ENCODE measurements at regions not wholly inside any gene's neighbourhood (a gene's known extent, or its start where the extent isn't known, plus 50 kb on each side); places are given as distances from the start of the nearest gene placed in this dataset.

GRCh38 chr4:28557755-28558154 is 1697.1 kb downstream of the STIM2 start:
- Histone ChIP-seq H3K79me2 (ENCODE audit: insufficient read depth, low read length) (no peaks in the 10 kb centered on the region), H3K9me3 (ENCODE audit: insufficient read depth, low read depth, low read length) (no peaks in the 10 kb centered on the region), H4K20me1 (ENCODE audit: insufficient read depth, low read length) (no peaks in the 10 kb centered on the region), H3K9ac (ENCODE audit: low read length) (no peak overlapping the region), H3K27me3 (ENCODE audit: insufficient read depth, low read length) (no peaks in the 10 kb centered on the region), H3K4me3 (ENCODE audit: insufficient read depth, low read depth, low read length) (no peak overlapping the region), H3K36me3 (ENCODE audit: insufficient read depth, low read length) (no peaks in the 10 kb centered on the region), H3K27ac (ENCODE audit: low read depth, low read length) (no peak overlapping the region), H3K4me2 (ENCODE audit: low read length) (no peak overlapping the region), H3K4me1 (ENCODE audit: insufficient read depth, low read length) (no peaks in the 10 kb centered on the region), H2AFZ (ENCODE audit: low read depth, low read length) (no peak overlapping the region)
- H3K9me3 Mint-ChIP-seq (ENCODE audit: unreplicated experiment), result peaks cover 3% of the 10 kb centered on the region
- H3K4me1 Mint-ChIP-seq (ENCODE audit: low read depth, unreplicated experiment), result peaks cover 9% of the 10 kb centered on the region
- TF ChIP-seq EZH2 (IDR thresholded peaks at IDR 0.05; ENCODE audit: insufficient read depth, low read length) (no peak), CTCF (IDR thresholded peaks at IDR 0.05; ENCODE audit: insufficient read depth, low read depth, low read length) (no peak)
- no peak for FAIRE-seq
- no peaks in the 10 kb centered on the region for H3K36me3 Mint-ChIP-seq (ENCODE audit: low read depth, unreplicated experiment)
- no peaks in the 10 kb centered on the region for H3K27me3 Mint-ChIP-seq (ENCODE audit: low read depth, unreplicated experiment)
- H3K27ac Mint-ChIP-seq (ENCODE audit: unreplicated experiment), result no peak overlapping the region
- no peak for DNase-seq (ENCODE audit: low read depth)
- H3K4me3 Mint-ChIP-seq (ENCODE audit: unreplicated experiment), result no peak overlapping the region

DNA sequence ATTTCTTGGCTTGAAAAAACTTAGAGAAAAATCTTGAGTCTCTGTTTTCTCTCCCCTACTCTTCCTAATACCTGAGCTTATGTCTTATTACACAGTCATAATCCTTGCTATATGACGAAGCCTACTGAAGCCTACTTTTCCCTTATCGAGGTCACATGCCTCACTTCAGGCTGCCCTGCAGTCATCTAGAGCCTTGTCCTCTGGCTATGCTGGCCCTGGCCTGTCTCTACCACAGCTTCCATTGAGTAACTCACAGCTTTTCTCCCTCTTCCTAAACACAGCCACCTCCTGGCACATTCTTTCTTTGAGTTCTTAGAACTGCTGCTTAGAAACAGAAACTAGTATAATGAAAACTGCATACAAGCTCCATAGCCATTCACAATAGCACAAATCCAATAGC is 1698.3 kb downstream of the STIM2 start:
- no peaks in the 10 kb centered on the region for H3K36me3 Mint-ChIP-seq (ENCODE audit: low read depth, unreplicated experiment)
- H3K36me3 ChIP-seq (ENCODE audit: insufficient read depth, low read length), result no peaks in the 10 kb centered on the region
- no peaks in the 10 kb centered on the region for H3K27me3 Mint-ChIP-seq (ENCODE audit: low read depth, unreplicated experiment)
- H3K4me1 Mint-ChIP-seq (ENCODE audit: low read depth, unreplicated experiment), result peaks cover 9% of the 10 kb centered on the region
- H3K9ac ChIP-seq (ENCODE audit: low read length), result no peak overlapping the region
- no peak for TF ChIP-seq CTCF (IDR thresholded peaks at IDR 0.05; ENCODE audit: insufficient read depth, low read depth, low read length)
- TF ChIP-seq EZH2 (IDR thresholded peaks at IDR 0.05; ENCODE audit: insufficient read depth, low read length), result no peak
- no peaks in the 10 kb centered on the region for H3K27me3 ChIP-seq (ENCODE audit: insufficient read depth, low read length)
- no peaks in the 10 kb centered on the region for H3K9me3 ChIP-seq (ENCODE audit: insufficient read depth, low read depth, low read length)
- H3K4me2 ChIP-seq (ENCODE audit: low read length), result no peak overlapping the region
- FAIRE-seq, result no peak
- H3K27ac ChIP-seq (ENCODE audit: low read depth, low read length), result no peak overlapping the region
- no peak overlapping the region for H3K27ac Mint-ChIP-seq (ENCODE audit: unreplicated experiment)
- no peak overlapping the region for H3K4me3 ChIP-seq (ENCODE audit: insufficient read depth, low read depth, low read length)
- no peaks in the 10 kb centered on the region for H4K20me1 ChIP-seq (ENCODE audit: insufficient read depth, low read length)
- no peaks in the 10 kb centered on the region for H3K4me1 ChIP-seq (ENCODE audit: insufficient read depth, low read length)
- no peaks in the 10 kb centered on the region for H3K9me3 Mint-ChIP-seq (ENCODE audit: unreplicated experiment)
- no peak overlapping the region for H2AFZ ChIP-seq (ENCODE audit: low read depth, low read length)
- no peak for DNase-seq (ENCODE audit: low read depth)
- no peaks in the 10 kb centered on the region for H3K79me2 ChIP-seq (ENCODE audit: insufficient read depth, low read length)
- no peak overlapping the region for H3K4me3 Mint-ChIP-seq (ENCODE audit: unreplicated experiment)

GRCh38 chr4:28562913-28563312 is 1702.3 kb downstream of the STIM2 start:
- TF ChIP-seq CTCF (IDR thresholded peaks at IDR 0.05; ENCODE audit: insufficient read depth, low read depth, low read length) (no peak), EZH2 (IDR thresholded peaks at IDR 0.05; ENCODE audit: insufficient read depth, low read length) (no peak)
- H3K4me3 ChIP-seq (ENCODE audit: insufficient read depth, low read depth, low read length), result no peak overlapping the region
- Mint-ChIP-seq H3K36me3 (ENCODE audit: low read depth, unreplicated experiment) (no peaks in the 10 kb centered on the region), H3K9me3 (ENCODE audit: unreplicated experiment) (no peaks in the 10 kb centered on the region), H3K27ac (ENCODE audit: unreplicated experiment) (no peak overlapping the region), H3K4me1 (ENCODE audit: low read depth, unreplicated experiment) (peaks cover 5% of the 10 kb centered on the region), H3K4me3 (ENCODE audit: unreplicated experiment) (no peak overlapping the region), H3K27me3 (ENCODE audit: low read depth, unreplicated experiment) (no peaks in the 10 kb centered on the region)
- H3K36me3 ChIP-seq (ENCODE audit: insufficient read depth, low read length), result no peaks in the 10 kb centered on the region
- no peaks in the 10 kb centered on the region for H3K27me3 ChIP-seq (ENCODE audit: insufficient read depth, low read length)
- H2AFZ ChIP-seq (ENCODE audit: low read depth, low read length), result no peak overlapping the region
- FAIRE-seq (no peak), DNase-seq (ENCODE audit: low read depth) (no peak)
- H3K4me1 ChIP-seq (ENCODE audit: insufficient read depth, low read length), result no peaks in the 10 kb centered on the region
- no peaks in the 10 kb centered on the region for H3K9me3 ChIP-seq (ENCODE audit: insufficient read depth, low read depth, low read length)
- H3K4me2 ChIP-seq (ENCODE audit: low read length), result no peak overlapping the region
- H3K79me2 ChIP-seq (ENCODE audit: insufficient read depth, low read length), result no peaks in the 10 kb centered on the region
- H3K27ac ChIP-seq (ENCODE audit: low read depth, low read length), result no peak overlapping the region
- no peak overlapping the region for H3K9ac ChIP-seq (ENCODE audit: low read length)
- H4K20me1 ChIP-seq (ENCODE audit: insufficient read depth, low read length), result no peaks in the 10 kb centered on the region

Measured in astrocyte (in vitro differentiated cells and primary cell).